Glutamatergic neuron (in vitro differentiated cells): ENCODE measurements at regions not wholly inside any gene's neighbourhood (a gene's known extent, or its start where the extent isn't known, plus 50 kb on each side); places are given as distances from the start of the nearest gene placed in this dataset.

ENCODE experiments used
- DNase-seq: peaks from one replicate; pipeline ENCODE4 v3.0.0; 2022
- H3K27ac Mint-ChIP-seq: one replicate; pipeline ENCODE4 v1.8.0; 2020; ENCODE audit warnings: mild to moderate bottlenecking, mixed read lengths, inconsistent platforms; ENCODE audit not compliant: unreplicated experiment
- H3K27me3 Mint-ChIP-seq: one replicate; pipeline ENCODE4 v1.8.0; 2020; ENCODE audit warnings: mild to moderate bottlenecking, moderate library complexity, mixed read lengths, inconsistent platforms; ENCODE audit not compliant: unreplicated experiment
- H3K36me3 Mint-ChIP-seq: one replicate; pipeline ENCODE4 v1.8.0; 2020; ENCODE audit warnings: mild to moderate bottlenecking, mixed read lengths, inconsistent platforms; ENCODE audit not compliant: unreplicated experiment
- H3K4me1 Mint-ChIP-seq: one replicate; pipeline ENCODE4 v1.8.0; 2020; ENCODE audit warnings: mild to moderate bottlenecking, low read depth, mixed read lengths, inconsistent platforms; ENCODE audit not compliant: unreplicated experiment
- H3K4me3 Mint-ChIP-seq: one replicate; pipeline ENCODE4 v1.8.0; 2020; ENCODE audit warnings: mild to moderate bottlenecking, mixed read lengths, inconsistent platforms; ENCODE audit not compliant: unreplicated experiment
- H3K9me3 Mint-ChIP-seq: one replicate; pipeline ENCODE4 v1.8.0; 2020; ENCODE audit warnings: mild to moderate bottlenecking, moderate library complexity, mixed read lengths, inconsistent platforms; ENCODE audit not compliant: unreplicated experiment
- CTCF ChIP-seq: fragments of 200-600 bp; sonication (generic); IDR thresholded peaks from one replicate; pipeline ENCODE4 v1.5.0; 2021; ENCODE audit not compliant: partially characterized antibody, unreplicated experiment

GRCh38 chr3:87426918-87427317 lies 150.5 kb upstream of the POU1F1 start:
- Mint-ChIP-seq H3K27ac (no peak overlapping the region), H3K4me1 (no peaks in the 10 kb centered on the region), H3K36me3 (no peaks in the 10 kb centered on the region), H3K27me3 (peaks cover 3% of the 10 kb centered on the region), H3K4me3 (no peak overlapping the region), H3K9me3 (peaks cover 2% of the 10 kb centered on the region)
- no peak for TF ChIP-seq CTCF
- no peak for DNase-seq

- Mint-ChIP-seq H3K4me1 (no peaks in the 10 kb centered on the region), H3K27ac (no peak overlapping the region), H3K9me3 (peaks cover 2% of the 10 kb centered on the region), H3K27me3 (peaks cover 3% of the 10 kb centered on the region), H3K4me3 (no peak overlapping the region), H3K36me3 (no peaks in the 10 kb centered on the region)
- no peak for DNase-seq
- TF ChIP-seq CTCF: no peak
These were observed 148.7 kb upstream of the POU1F1 start for GRCh38 chr3:87425056-87425455.

GRCh38 chr3:87423336-87423735 lies 147.0 kb upstream of the POU1F1 start:
- H3K9me3 Mint-ChIP-seq: peaks cover 2% of the 10 kb centered on the region
- H3K4me1 Mint-ChIP-seq: no peaks in the 10 kb centered on the region
- no peak for DNase-seq
- H3K36me3 Mint-ChIP-seq: no peaks in the 10 kb centered on the region
- no peak overlapping the region for H3K27ac Mint-ChIP-seq
- TF ChIP-seq CTCF: no peak
- H3K27me3 Mint-ChIP-seq: peaks cover 2% of the 10 kb centered on the region
- no peak overlapping the region for H3K4me3 Mint-ChIP-seq

GRCh38 chr3:87422333-87422732 lies 145.9 kb upstream of the POU1F1 start:
- Mint-ChIP-seq H3K4me1 (no peaks in the 10 kb centered on the region), H3K9me3 (peaks cover 2% of the 10 kb centered on the region), H3K36me3 (no peaks in the 10 kb centered on the region), H3K4me3 (no peak overlapping the region), H3K27ac (no peak overlapping the region), H3K27me3 (peaks cover 2% of the 10 kb centered on the region)
- TF ChIP-seq CTCF: no peak
- DNase-seq: no peak

GRCh38 chr3:87420171-87420570 lies 143.8 kb upstream of the POU1F1 start:
- Mint-ChIP-seq H3K27ac (no peak overlapping the region), H3K4me3 (no peak overlapping the region), H3K36me3 (no peaks in the 10 kb centered on the region), H3K27me3 (peaks cover 2% of the 10 kb centered on the region), H3K9me3 (no peaks in the 10 kb centered on the region), H3K4me1 (no peaks in the 10 kb centered on the region)
- no peak for TF ChIP-seq CTCF
- no peak for DNase-seq
